ENCODE measurements at regions not wholly inside any gene's neighbourhood (a gene's known extent, or its start where the extent isn't known, plus 50 kb on each side); places are given as distances from the start of the nearest gene placed in this dataset.

- no peak for ATAC-seq (ENCODE audit: low read depth)
- DNase-seq (ENCODE audit: low spot score in 2 of 2) = no peak
- Mint-ChIP-seq H3K27me3 (peaks cover 1% of the 10 kb centered on the region), H3K27ac (no peak overlapping the region), H3K36me3 (no peaks in the 10 kb centered on the region), H3K4me3 (no peak overlapping the region), H3K9me3 (no peaks in the 10 kb centered on the region), H3K4me1 (no peaks in the 10 kb centered on the region)
These were observed 439.2 kb downstream of the PIK3C3 start for GRCh38 chr18:42394238-42394637.

- H3K4me3 Mint-ChIP-seq = no peak overlapping the region
- H3K36me3 Mint-ChIP-seq = no peaks in the 10 kb centered on the region
- H3K9me3 Mint-ChIP-seq = no peaks in the 10 kb centered on the region
- no peak overlapping the region for H3K27ac Mint-ChIP-seq
- ATAC-seq (ENCODE audit: low read depth) (no peak), DNase-seq (ENCODE audit: low spot score in 2 of 2) (no peak)
- no peaks in the 10 kb centered on the region for H3K4me1 Mint-ChIP-seq
- H3K27me3 Mint-ChIP-seq = no peaks in the 10 kb centered on the region
These were observed 446.2 kb downstream of the PIK3C3 start for GRCh38 chr18:42401131-42401673.

GRCh38 chr18:42404151-42404550, 449.1 kb downstream of the PIK3C3 start:
- Mint-ChIP-seq H3K36me3 (no peaks in the 10 kb centered on the region), H3K27ac (no peak overlapping the region), H3K4me3 (no peak overlapping the region), H3K4me1 (no peaks in the 10 kb centered on the region), H3K9me3 (peaks cover 1% of the 10 kb centered on the region), H3K27me3 (no peaks in the 10 kb centered on the region)
- no peak for ATAC-seq (ENCODE audit: low read depth)
- DNase-seq (ENCODE audit: low spot score in 2 of 2) = no peak

GRCh38 chr18:42409005-42409404, 454.0 kb downstream of the PIK3C3 start:
- H3K9me3 Mint-ChIP-seq = peaks cover 11% of the 10 kb centered on the region
- H3K36me3 Mint-ChIP-seq = no peaks in the 10 kb centered on the region
- H3K27me3 Mint-ChIP-seq = no peaks in the 10 kb centered on the region
- no peak for ATAC-seq (ENCODE audit: low read depth)
- H3K27ac Mint-ChIP-seq = no peak overlapping the region
- no peak for DNase-seq (ENCODE audit: low spot score in 2 of 2)
- no peaks in the 10 kb centered on the region for H3K4me1 Mint-ChIP-seq
- H3K4me3 Mint-ChIP-seq = no peak overlapping the region

- no peak overlapping the region for H3K27ac Mint-ChIP-seq
- no peak overlapping the region for H3K4me3 Mint-ChIP-seq
- H3K4me1 Mint-ChIP-seq = no peaks in the 10 kb centered on the region
- DNase-seq (ENCODE audit: low spot score in 2 of 2) (no peak), ATAC-seq (ENCODE audit: low read depth) (no peak)
- H3K36me3 Mint-ChIP-seq = no peaks in the 10 kb centered on the region
- H3K27me3 Mint-ChIP-seq = no peaks in the 10 kb centered on the region
- H3K9me3 Mint-ChIP-seq = peaks cover 11% of the 10 kb centered on the region
These were observed 457.2 kb downstream of the PIK3C3 start for GRCh38 chr18:42412281-42412680.

- Mint-ChIP-seq H3K27me3 (no peaks in the 10 kb centered on the region), H3K4me1 (no peaks in the 10 kb centered on the region), H3K27ac (no peak overlapping the region), H3K9me3 (peaks cover 10% of the 10 kb centered on the region), H3K4me3 (no peak overlapping the region), H3K36me3 (no peaks in the 10 kb centered on the region)
- DNase-seq (ENCODE audit: low spot score in 2 of 2) (no peak), ATAC-seq (ENCODE audit: low read depth) (no peak)
These were observed 457.9 kb downstream of the PIK3C3 start for GRCh38 chr18:42412896-42413295.

- Mint-ChIP-seq H3K27ac (no peak overlapping the region), H3K36me3 (no peaks in the 10 kb centered on the region), H3K27me3 (no peaks in the 10 kb centered on the region), H3K9me3 (peaks cover 10% of the 10 kb centered on the region), H3K4me1 (no peaks in the 10 kb centered on the region), H3K4me3 (no peak overlapping the region)
- ATAC-seq (ENCODE audit: low read depth) (no peak), DNase-seq (ENCODE audit: low spot score in 2 of 2) (no peak)
These were observed 458.8 kb downstream of the PIK3C3 start for GRCh38 chr18:42413870-42414269.

- Mint-ChIP-seq H3K36me3 (no peaks in the 10 kb centered on the region), H3K4me3 (no peak overlapping the region), H3K27ac (no peak overlapping the region), H3K4me1 (no peaks in the 10 kb centered on the region), H3K27me3 (no peaks in the 10 kb centered on the region), H3K9me3 (peaks cover 5% of the 10 kb centered on the region)
- DNase-seq (ENCODE audit: low spot score in 2 of 2) = no peak
- no peak for ATAC-seq (ENCODE audit: low read depth)
These were observed 459.9 kb downstream of the PIK3C3 start for GRCh38 chr18:42414756-42415454.

- peaks cover 5% of the 10 kb centered on the region for H3K9me3 Mint-ChIP-seq
- H3K4me1 Mint-ChIP-seq = no peaks in the 10 kb centered on the region
- no peaks in the 10 kb centered on the region for H3K36me3 Mint-ChIP-seq
- DNase-seq (ENCODE audit: low spot score in 2 of 2) (no peak), ATAC-seq (ENCODE audit: low read depth) (no peak)
- no peak overlapping the region for H3K27ac Mint-ChIP-seq
- H3K4me3 Mint-ChIP-seq = no peak overlapping the region
- H3K27me3 Mint-ChIP-seq = no peaks in the 10 kb centered on the region
These were observed 462.2 kb downstream of the PIK3C3 start for GRCh38 chr18:42417189-42417588.

- H3K27ac Mint-ChIP-seq = no peak overlapping the region
- no peaks in the 10 kb centered on the region for H3K27me3 Mint-ChIP-seq
- no peaks in the 10 kb centered on the region for H3K4me1 Mint-ChIP-seq
- no peak overlapping the region for H3K4me3 Mint-ChIP-seq
- DNase-seq (ENCODE audit: low spot score in 2 of 2) (no peak), ATAC-seq (ENCODE audit: low read depth) (no peak)
- H3K36me3 Mint-ChIP-seq = no peaks in the 10 kb centered on the region
- no peaks in the 10 kb centered on the region for H3K9me3 Mint-ChIP-seq
These were observed 463.1 kb downstream of the PIK3C3 start for GRCh38 chr18:42418121-42418520.

- no peak overlapping the region for H3K27ac Mint-ChIP-seq
These were observed 470.0 kb downstream of the PIK3C3 start for GRCh38 chr18:42425025-42425424.

GRCh38 chr18:42426496-42427015, 471.5 kb downstream of the PIK3C3 start:
- Mint-ChIP-seq H3K4me3 (no peak overlapping the region), H3K27ac (no peak overlapping the region), H3K27me3 (no peaks in the 10 kb centered on the region), H3K9me3 (peaks cover 5% of the 10 kb centered on the region), H3K36me3 (no peaks in the 10 kb centered on the region), H3K4me1 (no peaks in the 10 kb centered on the region)
- no peak for DNase-seq (ENCODE audit: low spot score in 2 of 2)
- ATAC-seq (ENCODE audit: low read depth) = no peak

More at GRCh38 chr18:42425025-42425424, 470.0 kb downstream of the PIK3C3 start:
- Mint-ChIP-seq H3K36me3 (no peaks in the 10 kb centered on the region), H3K27me3 (no peaks in the 10 kb centered on the region), H3K9me3 (no peaks in the 10 kb centered on the region), H3K4me1 (no peaks in the 10 kb centered on the region), H3K4me3 (no peak overlapping the region)
- no peak for ATAC-seq (ENCODE audit: low read depth)
- DNase-seq (ENCODE audit: low spot score in 2 of 2) = no peak

GRCh38 chr18:42429196-42429595, 474.2 kb downstream of the PIK3C3 start:
- Mint-ChIP-seq H3K36me3 (no peaks in the 10 kb centered on the region), H3K27me3 (no peaks in the 10 kb centered on the region), H3K27ac (no peak overlapping the region), H3K4me1 (no peaks in the 10 kb centered on the region), H3K9me3 (peaks cover 5% of the 10 kb centered on the region), H3K4me3 (no peak overlapping the region)
- ATAC-seq (ENCODE audit: low read depth) = no peak
- DNase-seq (ENCODE audit: low spot score in 2 of 2) = no peak

- ATAC-seq (ENCODE audit: low read depth) = no peak
- H3K27ac Mint-ChIP-seq = no peak overlapping the region
- no peaks in the 10 kb centered on the region for H3K36me3 Mint-ChIP-seq
- H3K9me3 Mint-ChIP-seq = no peaks in the 10 kb centered on the region
- no peaks in the 10 kb centered on the region for H3K4me1 Mint-ChIP-seq
- DNase-seq (ENCODE audit: low spot score in 2 of 2) = no peak
- H3K4me3 Mint-ChIP-seq = no peak overlapping the region
- H3K27me3 Mint-ChIP-seq = no peaks in the 10 kb centered on the region
These were observed 481.3 kb downstream of the PIK3C3 start for GRCh38 chr18:42436222-42436765.

GRCh38 chr18:42437001-42437400, 482.0 kb downstream of the PIK3C3 start:
- Mint-ChIP-seq H3K4me1 (no peaks in the 10 kb centered on the region), H3K4me3 (no peak overlapping the region), H3K9me3 (no peaks in the 10 kb centered on the region), H3K27me3 (no peaks in the 10 kb centered on the region), H3K36me3 (no peaks in the 10 kb centered on the region), H3K27ac (no peak overlapping the region)
- no peak for DNase-seq (ENCODE audit: low spot score in 2 of 2)
- ATAC-seq (ENCODE audit: low read depth) = no peak

Data from memory B cell (primary cell).